ENCODE measurements at regions not wholly inside any gene's neighbourhood (a gene's known extent, or its start where the extent isn't known, plus 50 kb on each side); places are given as distances from the start of the nearest gene placed in this dataset.

DNA sequence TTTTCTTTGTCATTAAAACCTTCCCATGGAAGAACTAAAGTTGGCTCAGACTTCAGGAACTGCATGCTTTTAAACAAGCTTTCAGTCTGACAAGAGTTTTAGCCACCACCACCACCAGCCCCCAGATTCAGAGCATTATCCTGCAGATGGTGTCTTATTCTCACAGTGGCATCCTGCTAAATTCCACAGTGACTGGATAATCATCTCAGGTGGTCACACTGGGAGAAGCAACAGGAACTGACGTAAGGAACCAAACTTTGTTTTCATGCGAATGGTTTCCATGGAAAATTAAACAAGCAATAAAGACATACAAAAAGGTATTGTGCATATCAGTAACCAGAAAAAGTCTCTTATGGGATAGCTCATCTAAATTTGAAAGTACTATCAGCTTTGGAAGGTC, 370.7 kb downstream of the FBXW7 start:
- Histone ChIP-seq H3K27ac (ENCODE audit: low read depth, low read length) (no peak overlapping the region), H3K9me3 (ENCODE audit: control insufficient read depth in 1 of 2, low read length in 2 of 2) (no peaks in the 10 kb centered on the region), H3K9ac (ENCODE audit: low read depth in 1 of 2, low read length in 2 of 2) (no peak overlapping the region), H3K4me3 (ENCODE audit: low read depth in 1 of 2, low read length in 2 of 2) (no peak overlapping the region), H3K27me3 (ENCODE audit: control insufficient read depth in 1 of 2, insufficient read depth in 2 of 2, low read length in 2 of 2) (no peaks in the 10 kb centered on the region), H3K36me3 (ENCODE audit: control insufficient read depth in 1 of 2, insufficient read depth in 2 of 2, low read length in 2 of 2) (no peaks in the 10 kb centered on the region), H3K4me1 (ENCODE audit: control insufficient read depth in 1 of 2, insufficient read depth in 2 of 2, low read length in 2 of 2) (peaks cover 0 to 7% of the 10 kb centered on the region in 2 donors)

DNA sequence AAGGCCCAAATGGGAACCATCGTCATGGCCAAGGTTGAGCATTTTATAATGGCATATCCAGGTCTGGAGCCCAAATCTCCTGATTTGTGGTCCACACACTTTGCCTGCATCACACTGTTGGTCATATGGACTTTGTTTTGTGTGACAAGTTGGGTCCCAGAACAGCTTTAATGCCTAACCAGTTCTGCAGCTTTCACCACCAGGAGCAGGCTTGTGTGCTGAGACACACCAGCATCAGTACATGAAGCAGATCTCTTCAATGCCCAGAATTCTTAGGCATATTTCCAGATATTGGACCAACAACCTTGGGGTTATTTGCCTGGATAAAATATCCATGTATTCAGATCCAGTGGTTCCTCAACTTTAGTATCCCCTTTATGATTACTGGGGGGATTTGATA, 371.3 kb downstream of the FBXW7 start:
- no peak overlapping the region for H3K9ac ChIP-seq (ENCODE audit: low read depth in 1 of 2, low read length in 2 of 2)
- no peaks in the 10 kb centered on the region for H3K36me3 ChIP-seq (ENCODE audit: control insufficient read depth in 1 of 2, insufficient read depth in 2 of 2, low read length in 2 of 2)
- no peak overlapping the region for H3K27ac ChIP-seq (ENCODE audit: low read depth, low read length)
- no peak overlapping the region for H3K4me3 ChIP-seq (ENCODE audit: low read depth in 1 of 2, low read length in 2 of 2)
- H3K4me1 ChIP-seq (ENCODE audit: control insufficient read depth in 1 of 2, insufficient read depth in 2 of 2, low read length in 2 of 2), result peaks cover 0 to 7% of the 10 kb centered on the region in 2 donors
- H3K9me3 ChIP-seq (ENCODE audit: control insufficient read depth in 1 of 2, low read length in 2 of 2), result no peaks in the 10 kb centered on the region
- H3K27me3 ChIP-seq (ENCODE audit: control insufficient read depth in 1 of 2, insufficient read depth in 2 of 2, low read length in 2 of 2), result no peaks in the 10 kb centered on the region

DNA sequence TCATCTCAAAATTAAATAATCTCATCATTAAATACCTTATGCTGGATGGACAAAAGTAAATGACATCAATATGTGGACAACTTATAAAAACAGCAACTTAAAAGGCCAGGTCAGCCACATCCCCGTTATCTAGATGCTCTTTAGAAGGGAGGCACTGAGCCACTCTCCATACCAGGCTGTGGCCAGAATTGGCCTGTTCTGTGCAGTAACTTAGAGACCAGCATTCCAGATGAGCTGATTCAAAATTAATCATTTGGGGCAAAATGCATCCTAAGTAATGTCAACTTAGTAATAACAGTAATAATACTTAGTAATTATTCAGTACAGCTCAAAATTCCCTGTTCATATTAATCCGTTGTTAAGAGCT, 373.6 kb downstream of the FBXW7 start:
- Histone ChIP-seq H3K4me1 (ENCODE audit: control insufficient read depth in 1 of 2, insufficient read depth in 2 of 2, low read length in 2 of 2) (peaks cover 0 to 7% of the 10 kb centered on the region in 2 donors), H3K4me3 (ENCODE audit: low read depth in 1 of 2, low read length in 2 of 2) (no peak overlapping the region), H3K9me3 (ENCODE audit: control insufficient read depth in 1 of 2, low read length in 2 of 2) (no peaks in the 10 kb centered on the region), H3K27me3 (ENCODE audit: control insufficient read depth in 1 of 2, insufficient read depth in 2 of 2, low read length in 2 of 2) (no peaks in the 10 kb centered on the region), H3K27ac (ENCODE audit: low read depth, low read length) (no peak overlapping the region), H3K9ac (ENCODE audit: low read depth in 1 of 2, low read length in 2 of 2) (no peak overlapping the region), H3K36me3 (ENCODE audit: control insufficient read depth in 1 of 2, insufficient read depth in 2 of 2, low read length in 2 of 2) (no peaks in the 10 kb centered on the region)

DNA sequence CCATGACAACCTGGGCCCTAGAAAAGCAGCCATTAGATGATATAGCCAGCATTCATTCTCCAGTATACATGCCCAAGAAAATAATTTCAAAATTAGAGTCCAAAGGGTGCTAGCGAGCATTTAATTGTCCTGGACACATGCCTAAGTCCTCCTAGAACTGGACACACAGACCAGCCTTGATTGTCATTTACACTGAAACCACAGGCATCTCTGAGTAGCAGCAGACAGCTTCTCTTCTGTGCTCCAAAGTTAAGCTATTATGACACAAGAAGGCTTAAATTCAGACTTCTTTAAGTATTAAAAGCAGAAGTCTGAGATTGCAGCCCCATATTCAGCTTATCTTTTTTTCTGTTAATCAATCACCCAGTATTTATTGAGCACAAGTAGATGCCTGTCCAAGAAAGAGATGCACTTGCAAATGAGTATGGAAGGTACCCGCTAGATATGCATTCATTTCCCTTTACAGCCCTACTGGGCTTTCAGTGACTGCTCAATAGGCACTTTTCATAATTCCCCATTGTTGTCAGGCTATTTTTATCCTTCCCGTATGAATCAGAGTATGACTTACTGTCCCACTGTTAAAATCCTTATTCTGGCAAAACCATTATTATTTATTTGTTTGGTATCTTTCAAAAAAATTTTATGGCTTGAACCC, 374.1 kb downstream of the FBXW7 start:
- no peaks in the 10 kb centered on the region for H3K36me3 ChIP-seq (ENCODE audit: control insufficient read depth in 1 of 2, insufficient read depth in 2 of 2, low read length in 2 of 2)
- H3K9me3 ChIP-seq (ENCODE audit: control insufficient read depth in 1 of 2, low read length in 2 of 2), result no peaks in the 10 kb centered on the region
- no peak overlapping the region for H3K4me3 ChIP-seq (ENCODE audit: low read depth in 1 of 2, low read length in 2 of 2)
- H3K27me3 ChIP-seq (ENCODE audit: control insufficient read depth in 1 of 2, insufficient read depth in 2 of 2, low read length in 2 of 2), result no peaks in the 10 kb centered on the region
- peaks cover 0 to 7% of the 10 kb centered on the region in 2 donors for H3K4me1 ChIP-seq (ENCODE audit: control insufficient read depth in 1 of 2, insufficient read depth in 2 of 2, low read length in 2 of 2)
- no peak overlapping the region for H3K27ac ChIP-seq (ENCODE audit: low read depth, low read length)
- H3K9ac ChIP-seq (ENCODE audit: low read depth in 1 of 2, low read length in 2 of 2), result no peak overlapping the region

DNA sequence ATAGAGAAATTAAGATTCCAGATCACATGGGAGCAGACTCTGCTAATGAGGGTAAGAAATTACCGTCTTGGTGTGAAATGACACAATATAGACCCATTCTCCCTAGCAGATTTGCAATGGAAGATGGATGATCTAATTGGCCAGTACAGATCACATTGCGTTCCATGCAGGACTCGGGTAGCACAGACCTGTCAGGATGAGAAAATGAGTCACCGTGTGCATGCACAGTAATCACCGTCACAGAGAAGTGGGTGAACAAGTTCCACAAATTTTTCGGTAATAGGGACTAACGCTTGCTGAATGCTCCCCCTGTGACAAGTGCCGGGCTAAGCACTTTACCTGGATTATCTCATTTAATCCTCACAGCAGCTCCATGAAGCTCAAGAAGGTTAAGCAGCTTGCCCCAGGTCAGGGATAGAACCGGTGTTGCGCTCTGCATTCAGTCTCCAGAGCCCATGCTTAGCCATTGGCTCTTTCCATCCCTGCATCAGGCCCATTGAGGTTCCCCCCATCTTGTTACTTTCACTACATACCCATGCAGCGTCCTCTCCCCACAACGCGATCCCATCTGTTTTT, 375.6 kb downstream of the FBXW7 start:
- Histone ChIP-seq H3K27ac (ENCODE audit: low read depth, low read length) (no peak overlapping the region), H3K9me3 (ENCODE audit: control insufficient read depth in 1 of 2, low read length in 2 of 2) (no peaks in the 10 kb centered on the region), H3K4me3 (ENCODE audit: low read depth in 1 of 2, low read length in 2 of 2) (no peak overlapping the region), H3K9ac (ENCODE audit: low read depth in 1 of 2, low read length in 2 of 2) (no peak overlapping the region), H3K4me1 (ENCODE audit: control insufficient read depth in 1 of 2, insufficient read depth in 2 of 2, low read length in 2 of 2) (peaks cover 0 to 7% of the 10 kb centered on the region in 2 donors), H3K36me3 (ENCODE audit: control insufficient read depth in 1 of 2, insufficient read depth in 2 of 2, low read length in 2 of 2) (no peaks in the 10 kb centered on the region), H3K27me3 (ENCODE audit: control insufficient read depth in 1 of 2, insufficient read depth in 2 of 2, low read length in 2 of 2) (no peaks in the 10 kb centered on the region)

DNA sequence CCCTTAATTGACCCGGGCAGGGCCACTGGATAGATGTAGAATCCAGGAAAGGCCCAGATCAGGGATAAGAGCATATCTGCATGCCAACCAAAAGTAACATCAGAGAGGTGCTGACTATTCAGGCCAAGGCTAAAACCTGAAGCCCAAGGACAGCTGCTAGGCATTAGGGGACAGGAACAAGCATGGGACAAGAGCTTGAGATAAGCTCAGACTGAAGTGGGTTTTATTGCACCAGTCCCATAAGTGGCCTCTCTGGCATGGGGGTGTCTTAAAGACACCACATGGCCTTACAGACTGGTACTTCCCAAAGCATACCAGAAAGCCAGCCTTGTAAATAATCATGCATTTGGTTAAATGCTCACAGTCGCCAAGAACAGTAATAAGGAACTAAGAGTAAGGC, 376.1 kb downstream of the FBXW7 start:
- H3K4me1 ChIP-seq (ENCODE audit: control insufficient read depth in 1 of 2, insufficient read depth in 2 of 2, low read length in 2 of 2), result peaks cover 0 to 7% of the 10 kb centered on the region in 2 donors
- no peaks in the 10 kb centered on the region for H3K9me3 ChIP-seq (ENCODE audit: control insufficient read depth in 1 of 2, low read length in 2 of 2)
- H3K27ac ChIP-seq (ENCODE audit: low read depth, low read length), result no peak overlapping the region
- no peak overlapping the region for H3K9ac ChIP-seq (ENCODE audit: low read depth in 1 of 2, low read length in 2 of 2)
- H3K36me3 ChIP-seq (ENCODE audit: control insufficient read depth in 1 of 2, insufficient read depth in 2 of 2, low read length in 2 of 2), result no peaks in the 10 kb centered on the region
- H3K4me3 ChIP-seq (ENCODE audit: low read depth in 1 of 2, low read length in 2 of 2), result no peak overlapping the region
- H3K27me3 ChIP-seq (ENCODE audit: control insufficient read depth in 1 of 2, insufficient read depth in 2 of 2, low read length in 2 of 2), result no peaks in the 10 kb centered on the region

DNA sequence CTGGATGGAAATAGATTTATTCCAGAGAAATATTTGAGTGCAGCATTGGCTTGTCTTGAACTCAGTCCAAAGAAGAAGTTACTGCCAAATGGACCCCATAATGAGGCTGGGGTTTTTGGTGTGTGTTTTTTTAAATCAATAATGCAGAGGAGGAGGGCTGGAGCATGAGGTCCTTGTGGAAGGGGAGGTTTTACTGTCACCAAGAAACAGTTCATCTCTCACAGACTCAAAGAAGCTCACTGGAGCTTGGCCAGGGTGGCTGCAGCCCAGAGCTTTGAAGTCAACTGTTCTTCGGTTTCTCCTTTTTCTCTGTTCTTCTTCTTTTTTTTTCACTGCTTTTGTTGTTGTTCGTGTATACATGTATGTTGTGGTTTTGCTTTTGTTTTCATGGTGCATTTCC, 377.7 kb downstream of the FBXW7 start:
- Histone ChIP-seq H3K27ac (ENCODE audit: low read depth, low read length) (no peak overlapping the region), H3K9me3 (ENCODE audit: control insufficient read depth in 1 of 2, low read length in 2 of 2) (no peaks in the 10 kb centered on the region), H3K9ac (ENCODE audit: low read depth in 1 of 2, low read length in 2 of 2) (no peak overlapping the region), H3K4me1 (ENCODE audit: control insufficient read depth in 1 of 2, insufficient read depth in 2 of 2, low read length in 2 of 2) (peaks cover 0 to 7% of the 10 kb centered on the region in 2 donors), H3K4me3 (ENCODE audit: low read depth in 1 of 2, low read length in 2 of 2) (no peak overlapping the region), H3K27me3 (ENCODE audit: control insufficient read depth in 1 of 2, insufficient read depth in 2 of 2, low read length in 2 of 2) (no peaks in the 10 kb centered on the region), H3K36me3 (ENCODE audit: control insufficient read depth in 1 of 2, insufficient read depth in 2 of 2, low read length in 2 of 2) (no peaks in the 10 kb centered on the region)

DNA sequence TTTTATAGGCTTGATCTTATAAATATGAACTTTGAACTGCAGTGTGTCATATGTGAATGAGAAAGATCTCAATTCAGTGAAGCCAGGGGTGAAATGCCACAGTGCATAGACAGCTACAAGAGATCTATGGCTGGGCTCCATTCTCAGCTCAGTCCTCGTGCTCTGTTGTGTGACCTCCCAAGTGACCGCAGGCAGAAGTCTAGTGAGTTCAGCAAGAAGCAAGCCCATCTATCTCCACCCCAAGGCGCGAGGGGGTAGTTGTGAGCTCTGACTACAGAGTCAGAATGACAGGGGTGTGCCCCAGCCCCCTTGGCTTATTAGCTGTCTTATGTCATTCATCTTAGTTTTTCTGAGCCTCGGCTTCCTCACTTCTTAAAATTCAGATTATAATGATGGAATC, 378.3 kb downstream of the FBXW7 start:
- no peak overlapping the region for H3K9ac ChIP-seq (ENCODE audit: low read depth in 1 of 2, low read length in 2 of 2)
- no peaks in the 10 kb centered on the region for H3K27me3 ChIP-seq (ENCODE audit: control insufficient read depth in 1 of 2, insufficient read depth in 2 of 2, low read length in 2 of 2)
- no peaks in the 10 kb centered on the region for H3K9me3 ChIP-seq (ENCODE audit: control insufficient read depth in 1 of 2, low read length in 2 of 2)
- no peak overlapping the region for H3K4me3 ChIP-seq (ENCODE audit: low read depth in 1 of 2, low read length in 2 of 2)
- H3K4me1 ChIP-seq (ENCODE audit: control insufficient read depth in 1 of 2, insufficient read depth in 2 of 2, low read length in 2 of 2), result peaks cover 0 to 7% of the 10 kb centered on the region in 2 donors
- H3K36me3 ChIP-seq (ENCODE audit: control insufficient read depth in 1 of 2, insufficient read depth in 2 of 2, low read length in 2 of 2), result no peaks in the 10 kb centered on the region
- no peak overlapping the region for H3K27ac ChIP-seq (ENCODE audit: low read depth, low read length)

DNA sequence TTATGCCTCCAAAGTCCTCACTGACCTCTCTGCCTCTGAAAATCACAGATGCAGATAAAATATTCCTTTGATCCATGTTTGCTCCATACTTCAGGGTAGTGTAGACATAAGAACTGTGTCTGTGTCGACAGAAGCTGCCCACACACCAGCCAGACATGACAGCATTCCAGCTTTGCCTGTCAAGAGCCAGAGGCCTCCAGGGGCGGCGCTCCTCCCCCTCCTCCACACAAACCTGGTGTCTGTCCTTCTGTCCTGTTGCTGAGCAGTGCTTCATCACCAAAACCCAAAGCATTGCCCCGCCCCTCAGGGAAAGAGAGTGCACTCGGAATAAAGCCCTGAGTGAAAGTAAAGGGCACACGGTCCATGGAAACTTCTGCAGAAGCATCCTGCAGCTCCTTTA, 379.4 kb downstream of the FBXW7 start:
- Histone ChIP-seq H3K4me3 (ENCODE audit: low read depth in 1 of 2, low read length in 2 of 2) (no peak overlapping the region), H3K4me1 (ENCODE audit: control insufficient read depth in 1 of 2, insufficient read depth in 2 of 2, low read length in 2 of 2) (peaks cover 0 to 1% of the 10 kb centered on the region in 2 donors), H3K36me3 (ENCODE audit: control insufficient read depth in 1 of 2, insufficient read depth in 2 of 2, low read length in 2 of 2) (no peaks in the 10 kb centered on the region), H3K9ac (ENCODE audit: low read depth in 1 of 2, low read length in 2 of 2) (no peak overlapping the region), H3K27me3 (ENCODE audit: control insufficient read depth in 1 of 2, insufficient read depth in 2 of 2, low read length in 2 of 2) (no peaks in the 10 kb centered on the region), H3K9me3 (ENCODE audit: control insufficient read depth in 1 of 2, low read length in 2 of 2) (no peaks in the 10 kb centered on the region), H3K27ac (ENCODE audit: low read depth, low read length) (no peak overlapping the region)

DNA sequence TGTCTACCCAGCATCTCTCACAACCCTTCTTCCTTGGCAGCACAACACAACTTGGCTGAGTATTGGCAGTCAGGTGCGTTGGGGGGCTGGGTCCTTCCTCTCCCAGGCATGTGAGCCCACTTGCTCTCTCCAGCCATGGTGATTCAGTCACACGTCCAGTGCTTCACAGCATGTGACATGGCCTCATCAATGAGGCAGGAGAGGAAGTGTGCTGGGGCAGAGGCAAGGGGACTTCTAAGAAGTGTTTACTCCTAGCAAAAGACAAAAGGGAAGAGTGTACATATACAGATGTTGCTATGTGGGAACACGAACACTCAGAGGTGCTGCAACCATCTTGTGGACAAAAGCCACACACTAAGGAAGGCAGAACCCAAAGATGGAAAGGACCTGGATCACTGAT, 380.8 kb downstream of the FBXW7 start:
- Histone ChIP-seq H3K4me1 (ENCODE audit: control insufficient read depth in 1 of 2, insufficient read depth in 2 of 2, low read length in 2 of 2) (no peaks in the 10 kb centered on the region), H3K27me3 (ENCODE audit: control insufficient read depth in 1 of 2, insufficient read depth in 2 of 2, low read length in 2 of 2) (no peaks in the 10 kb centered on the region), H3K9ac (ENCODE audit: low read depth in 1 of 2, low read length in 2 of 2) (no peak overlapping the region), H3K4me3 (ENCODE audit: low read depth in 1 of 2, low read length in 2 of 2) (no peak overlapping the region), H3K9me3 (ENCODE audit: control insufficient read depth in 1 of 2, low read length in 2 of 2) (no peaks in the 10 kb centered on the region), H3K27ac (ENCODE audit: low read depth, low read length) (no peak overlapping the region), H3K36me3 (ENCODE audit: control insufficient read depth in 1 of 2, insufficient read depth in 2 of 2, low read length in 2 of 2) (no peaks in the 10 kb centered on the region)

Data from duodenal mucosa (tissue), 2 donors.